CD1c-positive myeloid dendritic cell (primary cell): ENCODE measurements at regions not wholly inside any gene's neighbourhood (a gene's known extent, or its start where the extent isn't known, plus 50 kb on each side); places are given as distances from the start of the nearest gene placed in this dataset.
"Not testable (repeated sequence)": the region's sequence is repeated elsewhere in the genome, so short reads cannot be mapped to it uniquely, and the experiment has no call there.

Experiments used
- DNase-seq: peaks from one replicate; pipeline ENCODE4 v3.0.0-alpha.2; 2016; ENCODE audit errors: extremely low spot score

GRCh38 chr2:56801770-56802169, 618.0 kb downstream of the CCDC85A start:
- DNase-seq = no peak

DNA sequence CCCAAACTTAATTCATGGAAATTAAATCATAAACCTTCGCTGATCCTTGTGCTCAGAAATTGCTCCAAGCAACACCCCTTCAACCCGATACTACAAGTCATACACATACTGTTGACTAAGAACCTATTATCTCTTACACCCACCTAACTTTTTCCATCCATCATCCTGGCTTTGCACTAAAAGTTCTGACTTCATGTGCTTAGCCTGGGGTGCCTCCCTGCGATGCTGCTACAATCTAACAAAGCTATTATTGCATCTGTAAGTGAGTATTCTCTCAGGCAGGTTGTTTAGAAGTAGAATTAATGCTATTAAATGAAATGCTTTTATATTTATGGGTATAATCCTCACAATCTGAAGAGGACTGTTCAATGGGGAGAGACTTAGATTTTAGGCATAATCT, 619.8 kb downstream of the CCDC85A start:
- DNase-seq = no peak

- DNase-seq = no peak
Observed at GRCh38 chr2:56806924-56807323, 623.1 kb downstream of the CCDC85A start.

DNA sequence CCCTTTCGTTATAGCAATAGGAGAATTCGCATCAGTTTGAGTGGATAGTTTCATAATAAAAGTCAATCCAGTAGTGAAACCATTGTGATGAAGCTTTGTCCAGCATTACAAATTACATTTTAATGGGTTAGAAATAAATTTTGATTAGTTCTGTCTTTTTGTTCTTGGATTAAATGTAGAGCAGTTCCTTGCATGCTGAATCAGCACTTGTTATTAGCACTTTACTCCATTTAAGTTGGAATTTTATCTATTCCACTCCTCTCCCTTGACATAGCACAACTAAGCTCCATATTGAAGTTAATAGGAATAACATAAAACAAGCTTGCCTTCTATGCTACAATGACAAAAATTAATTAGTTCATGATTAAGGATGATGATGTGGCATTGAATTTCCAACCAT, 624.1 kb downstream of the CCDC85A start:
- DNase-seq = no peak

GRCh38 chr2:56811401-56811800, 627.6 kb downstream of the CCDC85A start:
- no peak for DNase-seq

GRCh38 chr2:56812432-56812831, 628.6 kb downstream of the CCDC85A start:
- DNase-seq = no peak

DNA sequence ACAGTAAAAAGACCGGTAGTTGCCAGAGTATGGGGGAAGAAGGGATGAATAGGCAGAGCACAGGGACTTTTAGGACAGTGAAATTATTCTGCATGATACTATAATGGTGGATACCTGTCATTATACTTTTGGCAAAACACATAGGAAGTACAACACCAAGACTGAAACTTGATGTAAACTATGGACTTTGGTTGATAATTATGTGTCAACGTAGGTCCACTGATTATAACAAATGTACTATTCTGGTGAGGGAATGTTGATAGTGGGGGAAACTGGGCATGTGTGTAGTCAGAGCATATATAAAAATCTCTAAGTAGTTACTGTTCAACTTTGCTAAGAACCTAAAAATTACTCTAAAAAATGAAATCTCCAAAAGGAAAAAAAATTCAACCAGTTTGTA, 629.7 kb downstream of the CCDC85A start:
- no peak for DNase-seq

DNA sequence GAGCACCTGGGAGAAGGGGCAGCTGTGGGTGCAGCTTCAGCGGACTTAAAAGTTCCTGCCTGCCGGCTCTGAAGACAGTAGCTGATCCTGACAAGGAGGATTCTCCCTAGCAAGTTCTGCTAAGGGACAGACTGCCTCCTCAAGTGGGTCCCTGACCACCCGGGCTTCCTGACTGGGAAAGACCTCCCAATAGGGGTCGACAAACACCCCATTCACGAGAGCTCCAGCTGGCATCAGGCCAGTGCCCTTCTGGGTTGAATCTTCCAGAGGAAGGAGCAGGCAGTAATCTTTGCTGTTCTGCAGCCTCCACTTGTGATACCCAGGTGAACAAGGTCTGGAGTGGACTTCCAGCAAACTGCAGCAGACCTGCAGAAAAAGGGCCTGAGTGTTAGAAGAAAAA, 632.9 kb downstream of the CCDC85A start:
- no peak for DNase-seq

GRCh38 chr2:56831780-56832179, 648.0 kb downstream of the CCDC85A start:
- DNase-seq = no peak

DNA sequence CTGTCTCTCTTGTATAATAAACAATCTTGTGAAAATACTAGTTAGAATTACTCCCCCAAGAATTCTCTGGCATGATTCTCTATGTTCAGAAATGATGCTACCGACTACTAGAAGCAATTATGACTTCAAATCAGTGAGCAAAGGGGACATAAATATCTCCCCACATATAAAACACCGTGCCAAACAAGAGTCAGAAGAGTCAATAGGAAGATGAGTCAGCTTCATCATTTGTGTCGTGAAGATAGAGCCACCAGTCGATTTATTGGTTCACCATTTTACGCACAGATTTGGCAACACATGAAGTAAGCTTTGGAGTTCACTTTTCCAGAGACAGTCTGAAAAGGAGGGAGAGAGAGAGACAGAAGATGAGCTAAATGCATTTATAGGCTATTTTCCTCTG, 650.9 kb downstream of the CCDC85A start:
- no peak for DNase-seq

DNA sequence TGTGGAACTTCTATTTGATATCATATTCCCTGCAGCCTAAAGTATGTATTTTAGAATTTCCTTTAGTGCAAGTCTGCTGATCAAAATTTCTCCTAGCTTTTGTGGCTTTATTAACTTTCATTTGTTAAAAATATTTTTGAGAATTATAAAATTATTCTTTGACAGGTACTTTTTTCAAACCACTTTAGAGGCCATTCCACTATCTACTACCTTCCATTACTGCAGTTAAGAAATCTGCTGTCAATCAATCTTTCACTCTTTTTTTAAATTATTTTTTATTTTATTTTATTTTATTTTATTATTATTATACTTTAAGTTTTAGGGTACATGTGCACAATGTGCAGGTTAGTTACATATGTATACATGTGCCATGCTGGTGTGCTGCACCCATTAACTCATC, 656.2 kb downstream of the CCDC85A start:
- DNase-seq = not testable (repeated sequence)

DNA sequence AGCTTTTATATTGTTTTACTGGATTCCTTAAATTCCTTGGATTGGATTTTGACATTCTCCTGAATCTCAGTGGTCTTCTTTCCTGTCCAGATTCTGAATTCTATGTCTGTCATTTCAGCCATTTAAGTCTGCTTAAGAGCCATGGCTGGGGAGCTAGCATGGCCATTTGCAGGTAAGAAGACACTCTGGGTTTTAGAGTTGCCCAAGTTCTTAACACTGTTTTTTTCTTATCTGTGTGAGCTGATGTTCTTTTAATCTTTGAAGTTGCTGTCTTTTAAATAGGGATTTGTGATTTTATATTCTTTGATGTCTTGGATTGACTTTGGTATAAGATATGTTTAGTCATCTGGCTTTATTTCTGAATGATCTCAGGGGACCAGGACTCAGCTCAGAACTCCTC, 677.2 kb downstream of the CCDC85A start:
- no peak for DNase-seq

DNA sequence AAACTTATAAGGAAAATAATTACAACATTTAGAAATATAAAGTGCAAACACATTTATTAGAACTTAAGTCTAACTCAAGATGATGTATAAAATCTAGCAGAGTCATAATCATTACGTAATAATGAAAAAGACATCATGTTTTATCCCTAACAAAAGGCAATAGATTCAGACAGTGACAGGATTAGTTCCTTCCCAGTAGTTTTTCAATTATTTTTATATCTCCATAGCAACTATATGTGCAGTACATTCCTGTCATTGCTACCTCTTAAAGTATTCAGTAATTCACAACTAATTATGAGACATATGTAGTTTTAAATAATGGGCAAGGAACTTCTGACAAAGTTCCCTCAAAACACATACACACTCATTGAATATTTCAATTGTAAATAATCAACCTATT, 687.9 kb downstream of the CCDC85A start:
- no peak for DNase-seq

GRCh38 chr2:56874717-56875116, 690.9 kb downstream of the CCDC85A start:
- no peak for DNase-seq

- DNase-seq = no peak
Observed at GRCh38 chr2:56889738-56890137, 705.9 kb downstream of the CCDC85A start.

- DNase-seq = no peak
Observed at GRCh38 chr2:56892382-56892781, 708.6 kb downstream of the CCDC85A start.

DNA sequence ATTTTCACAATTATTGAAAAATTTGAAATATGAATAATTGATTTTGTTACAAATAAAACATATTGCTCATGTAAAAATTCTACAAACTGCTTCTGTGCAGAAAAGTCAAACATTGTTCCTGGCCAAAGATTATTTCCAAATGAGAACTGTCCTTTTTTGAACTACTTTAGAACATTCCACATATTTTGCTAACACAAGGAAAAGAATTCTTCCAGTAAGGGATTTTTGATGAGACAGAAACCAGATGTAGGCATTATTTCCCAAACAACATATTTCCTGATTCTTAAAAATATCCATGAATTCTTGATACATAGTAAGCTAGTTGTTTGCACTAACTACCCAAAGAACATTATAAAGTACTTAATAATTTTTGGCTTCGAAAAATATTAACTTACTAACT, 715.2 kb downstream of the CCDC85A start:
- no peak for DNase-seq

- DNase-seq = no peak
Observed at GRCh38 chr2:56912490-56912889, 728.7 kb downstream of the CCDC85A start.

DNA sequence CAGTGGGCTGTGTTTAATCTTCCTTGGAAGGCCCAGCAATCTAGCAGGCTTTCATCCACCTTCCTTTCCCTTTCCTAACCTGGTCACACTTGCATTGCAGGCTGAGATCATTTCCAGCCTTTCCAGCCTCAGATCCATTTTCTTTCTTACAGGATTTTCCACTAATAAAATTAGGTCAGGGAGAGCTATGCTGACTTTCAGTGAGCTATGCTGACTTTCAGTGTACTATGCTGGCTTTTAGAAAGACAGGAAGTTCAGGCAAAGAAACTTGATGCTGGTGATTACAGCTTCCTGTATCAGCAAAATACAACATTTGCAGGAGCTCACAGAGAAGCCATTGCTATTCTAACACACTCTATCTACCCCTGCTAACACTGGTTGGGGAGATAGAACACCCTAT, 735.0 kb downstream of the CCDC85A start:
- DNase-seq = no peak

- DNase-seq = no peak
Observed at GRCh38 chr2:56933976-56934375, 750.2 kb downstream of the CCDC85A start.

DNA sequence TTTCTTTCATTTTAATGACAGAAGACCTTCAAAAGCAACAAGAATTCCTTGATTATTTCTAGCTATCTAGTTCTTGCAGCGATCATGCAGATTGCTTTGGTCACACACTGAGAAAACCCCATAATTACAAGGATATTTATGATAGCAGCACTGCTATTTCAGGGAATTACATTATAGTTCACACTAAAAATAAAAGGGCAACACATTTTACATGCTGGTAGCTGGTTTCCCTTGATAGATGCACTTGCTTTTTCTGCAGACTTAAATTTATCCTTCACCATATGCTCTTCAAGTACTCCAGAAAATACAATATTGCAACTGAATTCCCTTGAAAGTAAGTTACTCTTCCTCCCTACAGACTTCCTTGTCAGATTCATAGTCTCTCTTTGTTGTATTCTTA, 751.1 kb downstream of the CCDC85A start:
- no peak for DNase-seq

DNA sequence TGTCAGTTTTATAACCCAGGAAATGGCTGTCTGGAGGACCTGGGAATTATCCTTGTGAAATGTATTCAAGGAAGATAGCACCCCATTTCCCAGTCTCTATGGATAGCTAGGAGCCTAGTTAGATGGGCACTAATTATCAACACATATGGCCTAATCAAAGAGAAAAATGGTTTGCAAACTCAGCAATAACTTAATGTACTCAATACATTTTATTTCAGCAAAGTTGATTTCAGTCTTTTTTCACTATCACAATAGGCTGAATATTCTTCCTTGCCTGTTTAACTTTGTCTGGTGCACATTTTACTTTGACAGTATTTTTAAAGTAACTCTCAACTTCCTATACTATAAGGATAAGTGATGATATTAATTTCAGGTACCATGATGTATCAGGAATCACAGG, 756.3 kb downstream of the CCDC85A start:
- no peak for DNase-seq

- DNase-seq = no peak
Observed at GRCh38 chr2:56952871-56953270, 769.1 kb downstream of the CCDC85A start.

DNA sequence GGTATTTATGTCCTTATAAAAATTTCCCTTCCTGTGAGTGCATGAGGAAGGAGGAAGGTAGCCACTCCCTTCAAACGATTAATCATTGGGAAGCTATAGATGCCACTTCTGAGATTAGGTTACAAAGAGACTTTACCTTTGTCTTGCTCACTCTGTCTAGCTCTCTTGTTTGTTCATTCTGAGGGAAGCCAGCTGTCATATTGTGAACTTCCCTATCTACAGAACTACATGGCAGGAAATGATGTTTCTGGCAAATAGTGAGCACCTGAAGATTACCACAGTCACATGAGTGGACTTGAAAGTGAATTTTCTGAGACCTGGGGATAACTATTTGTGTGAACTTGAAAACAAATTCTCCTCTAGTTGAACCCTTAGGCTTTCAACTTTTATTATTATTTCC, 776.8 kb downstream of the CCDC85A start:
- no peak for DNase-seq

GRCh38 chr2:56962673-56963072, 778.9 kb downstream of the CCDC85A start:
- no peak for DNase-seq
